ENCODE measurements at regions not wholly inside any gene's neighbourhood (a gene's known extent, or its start where the extent isn't known, plus 50 kb on each side); places are given as distances from the start of the nearest gene placed in this dataset.

GRCh38 chr1:5686925-5687706 is 305.1 kb downstream of the NPHP4 start:
- Histone ChIP-seq H3K4me3 (replicated peaks in 1 of 2; ENCODE audit: low read depth in 1 of 2, low read length in 2 of 2) (no peak overlapping the region), H3K36me3 (ENCODE audit: control insufficient read depth in 1 of 2, insufficient read depth in 2 of 2, low read length in 2 of 2) (no peaks in the 10 kb centered on the region), H3K9ac (ENCODE audit: low read length) (no peak overlapping the region), H3K27me3 (ENCODE audit: insufficient read depth, low read length) (0 out of 2 replicates have a peak, but pooled peaks cover 3% of the 10 kb centered on the region), H3K9me3 (ENCODE audit: control insufficient read depth in 1 of 2, insufficient read depth in 1 of 2, low read depth in 1 of 2, low read length in 2 of 2) (no peaks in the 10 kb centered on the region), H3K27ac (ENCODE audit: low read depth, low read length) (no peak overlapping the region), H3K4me1 (ENCODE audit: control insufficient read depth in 1 of 2, insufficient read depth in 2 of 2, low read length in 2 of 2) (no peaks in the 10 kb centered on the region), H3K4me2 (ENCODE audit: low read length) (no peak overlapping the region), H4K20me1 (ENCODE audit: insufficient read depth) (no peaks in the 10 kb centered on the region), H3K79me2 (ENCODE audit: insufficient read depth, low read length) (no peaks in the 10 kb centered on the region), H3K9me2 (ENCODE audit: insufficient read depth) (no peaks in the 10 kb centered on the region), H2AFZ (ENCODE audit: low read depth, low read length, poor library complexity, severe bottlenecking) (no peak overlapping the region)
- ChIA-PET POLR2A (no interaction called here), CTCF (no interaction called here), RAD21 (ENCODE audit: low non-redundant PET in 1 of 2, low total read pairs in 2 of 2, uncharacterized antibody in 2 of 2, unreplicated experiment in 2 of 2) (no interaction called here)
- DNase-seq (ENCODE audit: low read depth, low spot score): peak; percentile 3
- no peak for ATAC-seq
- BruUV-seq (replicated peaks): no TSS peak
- intact Hi-C loops (cut with micrococcal nuclease): no loop called here
- no peak for TF ChIP-seq EGR1 (IDR thresholded peaks at IDR 0.05; ENCODE audit: low read depth)
- no peak for TF ChIP-seq RAD21 (IDR thresholded peaks at IDR 0.05; ENCODE audit: low read depth)
- TF ChIP-seq FOSL1 (IDR thresholded peaks at IDR 0.05; ENCODE audit: low read depth): no peak
- TF ChIP-seq POLR2A (IDR thresholded peaks at IDR 0.05; ENCODE audit: borderline replicate concordance, extremely low read depth, insufficient read depth, insufficient read length): no peak
- TF ChIP-seq ELF1 (IDR thresholded peaks at IDR 0.05; ENCODE audit: borderline replicate concordance, low read depth): no peak
- no peak for TF ChIP-seq MAX (IDR thresholded peaks at IDR 0.05)
- TF ChIP-seq SP1 (IDR thresholded peaks at IDR 0.05; ENCODE audit: low read depth): no peak
- TF ChIP-seq TCF7L2 (IDR thresholded peaks at IDR 0.05; ENCODE audit: borderline replicate concordance, extremely low read depth, insufficient read depth, insufficient read length): no peak
- TF ChIP-seq ZNF274 (IDR thresholded peaks at IDR 0.05; ENCODE audit: low read depth, low read length): no peak
- no peak for TF ChIP-seq CBX3 (IDR thresholded peaks at IDR 0.05; ENCODE audit: low read depth)
- TF ChIP-seq SIN3A (IDR thresholded peaks at IDR 0.05; ENCODE audit: low read depth): no peak
- no peak for TF ChIP-seq REST (IDR thresholded peaks at IDR 0.05; ENCODE audit: low read depth)
- no peak for TF ChIP-seq POLR2AphosphoS5 (IDR thresholded peaks at IDR 0.05; ENCODE audit: low read depth, low read length)
- TF ChIP-seq SRF (IDR thresholded peaks at IDR 0.05; ENCODE audit: low read depth): no peak
- no peak for TF ChIP-seq EZH2phosphoT487 (IDR thresholded peaks at IDR 0.05; ENCODE audit: borderline replicate concordance)

All from HCT116 (cell line).